ENCODE measurements at regions not wholly inside any gene's neighbourhood (a gene's known extent, or its start where the extent isn't known, plus 50 kb on each side); places are given as distances from the start of the nearest gene placed in this dataset.
"Not testable (repeated sequence)": the region's sequence is repeated elsewhere in the genome, so short reads cannot be mapped to it uniquely, and the experiment has no call there.

- no peak for DNase-seq
Observed at GRCh38 chr1:213418268-213419071, 367.4 kb downstream of the RPS6KC1 start.

- no peak for DNase-seq
Observed at GRCh38 chr1:213419401-213420030, 368.5 kb downstream of the RPS6KC1 start.

- not testable (repeated sequence) for DNase-seq
Observed at GRCh38 chr1:213421178-213421577, 370.1 kb downstream of the RPS6KC1 start.

DNA sequence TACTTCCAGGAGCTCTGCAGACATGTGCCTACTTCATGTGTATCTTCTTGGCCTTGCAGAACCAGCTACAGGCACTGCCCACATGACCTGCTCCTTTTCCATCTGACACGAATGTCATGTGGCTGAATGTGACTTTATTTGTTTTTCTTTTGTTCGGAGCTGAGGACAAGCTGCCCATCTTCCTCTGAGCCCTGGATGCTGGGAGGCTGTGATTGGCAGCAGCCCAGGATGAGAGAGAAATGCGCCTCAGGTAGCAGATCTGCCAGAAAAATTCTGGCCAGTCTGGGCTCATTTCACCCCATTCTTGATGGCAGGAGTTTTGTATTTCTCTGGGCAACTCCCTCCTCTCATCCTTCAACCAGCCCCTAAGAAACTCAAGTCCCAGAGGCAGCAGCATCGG is 372.0 kb downstream of the RPS6KC1 start:
- DNase-seq: no peak

DNA sequence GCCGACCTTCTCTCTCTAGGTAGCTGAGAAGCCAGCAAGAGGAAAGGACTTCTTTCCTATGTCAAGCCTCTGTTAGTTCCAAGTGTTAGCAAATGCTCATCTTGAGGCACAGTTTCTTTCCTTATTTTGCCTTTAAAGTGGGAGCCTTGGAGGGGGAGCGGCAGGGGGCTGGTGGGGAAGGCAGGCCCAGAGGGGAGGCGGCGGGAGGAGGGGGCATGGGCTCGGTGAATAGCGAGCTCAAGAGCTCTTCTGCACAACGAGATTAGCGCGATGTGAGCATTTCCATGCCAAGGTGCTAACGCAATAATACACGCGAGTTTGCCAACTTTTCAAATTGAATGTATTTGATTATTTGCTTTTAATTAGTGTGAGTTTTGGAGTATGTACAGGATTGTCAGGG is 372.6 kb downstream of the RPS6KC1 start:
- DNase-seq: no peak

- no peak for DNase-seq
Observed at GRCh38 chr1:213425376-213426030, 374.5 kb downstream of the RPS6KC1 start.

DNA sequence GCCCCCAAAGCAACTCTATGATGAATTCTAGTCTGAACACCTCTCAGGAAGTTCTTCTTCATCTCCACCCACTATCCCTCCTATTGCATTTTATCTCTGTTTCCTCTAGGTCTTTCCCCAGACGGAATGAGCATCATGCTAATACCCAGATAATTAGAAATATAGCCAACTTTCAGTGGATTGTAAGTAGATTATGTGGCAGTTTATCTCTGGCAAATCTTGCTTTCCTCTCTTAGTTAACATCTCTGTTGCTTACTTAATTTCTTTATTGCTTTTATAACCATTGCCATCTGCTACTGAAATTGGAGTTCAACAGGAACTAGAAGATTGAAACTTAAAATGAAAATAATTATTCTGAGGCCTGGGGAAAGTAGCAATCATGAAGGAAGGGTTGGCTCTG is 378.6 kb downstream of the RPS6KC1 start:
- no peak for DNase-seq

DNA sequence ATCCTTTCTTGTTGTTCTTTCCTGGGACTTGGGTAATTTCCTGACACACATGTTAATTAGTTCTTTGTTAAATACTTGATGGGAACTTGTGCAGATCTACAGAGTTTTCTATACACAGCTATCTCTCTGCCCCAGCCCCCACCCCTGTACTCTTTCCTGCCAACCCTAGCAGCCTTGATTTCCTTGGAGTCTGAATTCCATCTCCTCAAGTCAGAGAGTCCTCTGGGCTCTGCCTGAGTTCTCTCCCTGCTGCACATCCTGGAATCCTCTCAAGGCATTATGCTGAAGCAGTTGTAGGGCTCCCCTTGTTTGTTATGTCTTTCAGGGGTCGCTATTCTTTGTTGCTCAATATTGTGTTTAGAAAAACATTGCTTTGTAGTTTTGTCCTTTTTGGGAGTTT is 384.7 kb downstream of the RPS6KC1 start:
- DNase-seq: no peak

GRCh38 chr1:213438339-213438738 is 387.3 kb downstream of the RPS6KC1 start:
- DNase-seq: no peak

DNA sequence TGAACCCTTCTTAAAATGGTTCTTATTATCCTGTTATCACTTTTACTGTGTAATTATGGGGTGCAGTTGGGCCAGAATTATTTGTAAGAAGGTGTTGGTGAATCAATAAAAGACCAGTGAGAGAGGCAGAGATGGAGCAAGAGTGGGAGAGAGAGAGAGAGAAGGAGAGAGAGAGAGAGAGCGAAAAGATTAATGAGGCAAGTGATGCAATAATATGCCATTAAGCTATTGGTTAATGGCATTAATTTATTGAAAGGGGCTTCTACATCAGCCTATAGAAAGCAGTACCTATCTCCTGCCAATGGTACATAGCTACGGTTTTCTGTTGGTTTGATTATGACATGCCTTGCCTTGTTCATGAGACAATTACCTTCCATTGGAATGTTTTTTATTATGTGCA is 388.7 kb downstream of the RPS6KC1 start:
- DNase-seq: no peak

- DNase-seq: no peak
Observed at GRCh38 chr1:213440766-213441165, 389.7 kb downstream of the RPS6KC1 start.

- no peak for DNase-seq
Observed at GRCh38 chr1:213443415-213443814, 392.4 kb downstream of the RPS6KC1 start.

- DNase-seq: no peak
Observed at GRCh38 chr1:213444224-213444623, 393.2 kb downstream of the RPS6KC1 start.

DNA sequence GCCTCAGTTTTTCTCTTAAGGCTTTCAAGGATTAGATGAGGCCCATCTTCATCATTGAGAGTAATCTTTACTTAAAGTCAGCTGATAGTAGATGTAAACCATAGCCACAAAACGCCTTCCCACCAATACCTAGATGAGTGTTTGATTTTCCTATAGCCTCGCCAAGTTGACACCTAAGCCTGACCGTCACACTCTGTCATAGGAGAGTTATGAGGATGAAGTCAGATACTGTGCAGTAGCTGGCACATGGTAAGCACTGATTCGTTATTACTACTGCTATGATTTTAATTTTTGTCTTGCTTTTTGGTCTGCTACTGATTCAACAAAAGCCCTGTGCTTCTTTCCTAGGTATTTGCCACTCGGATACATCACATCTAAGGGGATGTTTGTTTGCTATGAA is 395.5 kb downstream of the RPS6KC1 start:
- no peak for DNase-seq

DNA sequence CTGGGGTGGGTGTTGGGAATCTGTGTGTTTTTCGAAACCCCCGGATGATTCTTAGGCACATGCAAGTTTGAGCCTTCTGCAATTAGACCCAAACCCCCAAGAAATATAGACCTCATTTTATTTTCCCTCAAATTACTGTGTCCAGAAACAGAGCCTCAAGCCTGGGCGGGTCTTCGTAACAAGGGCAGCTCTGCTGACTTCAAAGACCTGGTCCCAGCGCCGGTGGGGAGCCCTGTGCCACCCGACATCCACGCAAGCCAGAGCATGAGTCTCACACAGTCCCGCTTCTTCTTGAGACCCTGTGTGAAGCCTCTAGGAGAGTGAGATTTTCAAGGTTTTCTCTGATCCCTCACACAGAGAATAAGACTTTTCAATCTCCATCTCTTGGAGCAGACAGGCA is 397.3 kb downstream of the RPS6KC1 start:
- no peak for DNase-seq

DNA sequence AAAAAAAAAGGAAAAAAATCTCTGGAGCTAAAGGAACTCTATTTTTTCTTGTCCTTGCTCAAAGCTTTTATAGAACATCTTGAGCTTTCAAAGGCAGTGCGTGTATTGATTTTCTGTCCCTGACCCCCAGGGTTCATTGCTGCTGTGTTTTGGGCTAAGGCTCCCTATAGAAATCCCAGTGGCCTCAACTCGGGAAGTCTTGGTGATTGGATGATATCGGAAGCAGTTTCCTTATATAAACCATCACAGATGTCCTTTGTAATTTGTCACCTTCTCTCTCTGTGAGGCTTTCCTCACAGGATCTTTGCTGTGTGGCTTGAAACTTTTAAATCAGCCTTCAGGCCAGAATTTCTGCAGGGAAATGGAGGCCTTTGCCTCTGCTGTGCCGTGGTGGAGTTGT is 397.7 kb downstream of the RPS6KC1 start:
- DNase-seq: no peak

GRCh38 chr1:213452501-213452900 is 401.5 kb downstream of the RPS6KC1 start:
- DNase-seq: no peak

DNA sequence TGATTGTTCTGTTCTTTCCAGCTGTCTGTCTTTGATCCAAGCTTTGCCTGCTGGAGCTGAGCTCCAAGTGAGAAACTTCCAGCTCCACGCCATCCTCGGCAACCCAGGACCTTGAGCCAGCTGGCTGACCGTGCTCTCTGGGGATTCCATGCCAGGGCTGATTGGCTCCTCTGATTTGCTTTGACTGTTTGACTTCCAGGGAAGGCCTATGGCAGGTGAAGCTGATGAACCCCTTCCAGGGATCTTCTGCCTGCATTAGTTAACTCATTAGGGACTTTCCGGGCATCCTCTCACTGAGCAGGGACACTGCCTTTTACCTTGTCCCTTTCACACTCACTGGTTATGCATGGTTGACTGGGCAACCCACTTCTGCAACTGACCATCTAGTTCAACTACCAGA is 406.1 kb downstream of the RPS6KC1 start:
- DNase-seq: no peak

DNA sequence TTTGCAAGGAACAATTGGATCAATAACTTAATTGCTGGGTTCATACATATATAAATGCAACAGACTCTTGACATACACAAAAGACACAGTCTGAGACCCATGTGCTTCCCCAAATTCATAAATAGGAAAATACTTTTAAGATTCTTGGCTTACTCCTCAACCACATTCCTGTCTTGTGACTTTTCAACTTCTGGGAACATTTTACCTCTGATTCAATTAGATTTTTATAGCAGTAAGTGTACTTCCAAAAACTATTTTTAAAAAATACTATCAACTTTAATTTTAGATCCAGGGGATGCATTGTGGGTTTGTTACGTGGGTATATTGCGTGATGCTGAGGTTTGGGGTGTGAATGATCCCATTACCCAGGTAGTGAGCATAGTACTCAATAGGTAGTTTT is 406.7 kb downstream of the RPS6KC1 start:
- DNase-seq: no peak

GRCh38 chr1:213462374-213462773 is 411.3 kb downstream of the RPS6KC1 start:
- DNase-seq: not testable (repeated sequence)

- DNase-seq: no peak
Observed at GRCh38 chr1:213464786-213465460, 413.9 kb downstream of the RPS6KC1 start.

GRCh38 chr1:213466541-213466940 is 415.5 kb downstream of the RPS6KC1 start:
- no peak for DNase-seq

DNA sequence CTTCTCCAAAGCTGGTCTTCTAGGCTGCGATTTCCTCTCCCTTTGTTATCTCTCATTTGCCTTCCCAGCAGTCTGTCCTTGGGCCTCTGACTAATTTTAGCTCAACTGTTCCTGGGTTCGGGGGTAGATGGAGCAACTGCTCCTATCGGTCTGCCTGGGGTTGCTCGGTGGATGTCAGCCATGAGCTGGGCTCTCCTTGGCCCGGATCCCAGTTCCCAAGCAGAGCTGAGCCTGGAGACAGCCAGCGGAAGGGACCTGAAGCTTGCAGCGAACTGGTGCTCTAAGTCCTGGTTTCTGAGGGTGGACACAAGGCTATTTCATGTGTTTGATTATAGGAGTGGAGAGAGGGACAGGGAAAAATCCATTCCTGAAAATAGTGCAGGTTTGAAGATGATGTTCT is 423.0 kb downstream of the RPS6KC1 start:
- DNase-seq: peak; percentile 18

- no peak for DNase-seq
Observed at GRCh38 chr1:213481395-213481794, 430.4 kb downstream of the RPS6KC1 start.
